GM21423 (cell line): ENCODE measurements at regions not wholly inside any gene's neighbourhood (a gene's known extent, or its start where the extent isn't known, plus 50 kb on each side); places are given as distances from the start of the nearest gene placed in this dataset.
"Not testable (repeated sequence)": the region's sequence is repeated elsewhere in the genome, so short reads cannot be mapped to it uniquely, and the experiment has no call there.

ENCODE experiments used
- ATAC-seq: cut with Tn5 transposase; IDR thresholded peaks from one replicate; pipeline ENCODE4 v1.9.1; 2021; ENCODE audit warnings: mild to moderate bottlenecking, moderate library complexity; ENCODE audit not compliant: unreplicated experiment

GRCh38 chr3:10726787-10727186, 89.2 kb upstream of the SLC6A11 start:
- no peak for ATAC-seq

DNA sequence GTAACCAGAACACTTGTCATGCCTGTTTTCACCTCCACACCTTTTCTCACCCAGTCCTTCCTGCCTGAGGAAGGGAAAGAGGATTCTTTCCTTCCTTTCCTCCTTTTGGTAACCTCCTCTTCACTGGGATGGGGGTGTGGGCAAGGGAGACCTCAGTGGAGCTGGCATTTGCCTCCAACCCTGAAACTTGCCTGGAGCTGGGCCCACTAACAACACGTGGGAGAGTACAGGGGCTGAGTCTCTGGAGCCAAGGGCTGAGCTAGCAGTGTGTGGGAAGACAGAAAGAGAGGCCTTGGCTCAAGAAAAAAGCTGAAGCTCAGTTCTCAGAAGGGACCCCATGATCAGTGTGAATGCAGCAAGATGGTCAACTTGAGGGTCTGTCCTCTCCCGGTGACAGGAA, 86.6 kb upstream of the SLC6A11 start:
- no peak for ATAC-seq

GRCh38 chr3:10732292-10732691, 83.7 kb upstream of the SLC6A11 start:
- no peak for ATAC-seq

- no peak for ATAC-seq
These were observed 82.7 kb upstream of the SLC6A11 start for GRCh38 chr3:10733297-10733696.

- ATAC-seq: not testable (repeated sequence)
These were observed 79.6 kb upstream of the SLC6A11 start for GRCh38 chr3:10736444-10736843.

- ATAC-seq: no peak
These were observed 78.2 kb upstream of the SLC6A11 start for GRCh38 chr3:10737785-10738184.

GRCh38 chr3:10738688-10739372, 77.2 kb upstream of the SLC6A11 start:
- peak; percentile 49 for ATAC-seq

- ATAC-seq: no peak
These were observed 75.1 kb upstream of the SLC6A11 start for GRCh38 chr3:10740954-10741353.

DNA sequence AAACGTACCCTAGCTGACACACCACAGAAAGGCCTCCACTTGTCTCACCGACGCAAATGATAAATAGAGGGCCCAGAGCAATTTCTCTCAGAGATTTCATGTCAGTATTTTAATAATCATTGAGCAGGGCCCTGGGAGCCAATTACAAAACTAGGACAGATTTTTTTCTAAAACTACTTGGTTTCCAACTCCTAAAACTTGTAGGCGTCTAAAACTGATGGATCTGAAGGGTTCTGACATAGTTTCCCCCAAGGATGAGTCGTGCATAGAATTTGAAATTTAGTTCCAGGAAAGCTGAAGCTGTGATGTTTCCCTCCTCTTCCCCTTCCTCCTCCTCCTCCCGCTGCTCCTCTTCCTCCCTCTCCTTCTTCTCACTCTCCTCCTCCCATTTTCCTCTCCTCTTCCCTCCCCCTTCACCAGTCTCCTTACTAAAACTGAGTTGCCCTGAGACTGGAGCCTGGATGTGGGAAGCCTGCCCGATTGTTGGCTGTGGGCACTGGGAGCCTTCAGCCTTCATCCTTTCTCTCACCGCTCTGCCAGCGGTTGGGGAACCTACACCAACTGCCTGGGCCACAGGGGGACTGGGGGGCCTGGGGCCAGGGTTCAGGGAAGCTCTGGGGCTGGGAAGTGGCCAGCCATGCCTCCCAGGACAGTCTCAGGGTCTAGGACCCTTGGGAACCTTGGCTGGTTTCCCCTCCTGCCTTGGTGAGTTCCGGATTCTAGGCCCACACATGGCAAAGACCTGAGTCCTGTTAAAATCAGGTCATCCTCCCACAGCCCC, 73.9 kb upstream of the SLC6A11 start:
- no peak for ATAC-seq

- ATAC-seq: no peak
These were observed 72.5 kb upstream of the SLC6A11 start for GRCh38 chr3:10743366-10744097.

DNA sequence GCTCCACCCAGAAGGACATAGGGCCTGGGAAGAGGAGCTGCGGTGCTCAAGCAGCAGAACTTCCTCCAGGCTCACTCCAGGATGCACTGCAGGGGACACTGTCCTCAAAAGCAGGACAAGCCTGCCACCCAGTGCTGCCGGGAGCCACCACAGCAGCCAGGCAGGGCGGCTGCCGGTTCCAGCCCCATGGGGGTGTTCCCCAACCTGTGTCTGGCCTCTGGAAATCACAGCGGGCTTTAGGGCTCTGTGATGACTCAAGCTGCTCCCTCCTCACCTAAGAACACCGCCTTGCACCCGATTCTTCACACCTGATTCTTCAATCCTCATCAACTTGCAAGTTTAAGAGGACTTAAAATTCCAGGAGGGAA, 71.9 kb upstream of the SLC6A11 start:
- no peak for ATAC-seq

DNA sequence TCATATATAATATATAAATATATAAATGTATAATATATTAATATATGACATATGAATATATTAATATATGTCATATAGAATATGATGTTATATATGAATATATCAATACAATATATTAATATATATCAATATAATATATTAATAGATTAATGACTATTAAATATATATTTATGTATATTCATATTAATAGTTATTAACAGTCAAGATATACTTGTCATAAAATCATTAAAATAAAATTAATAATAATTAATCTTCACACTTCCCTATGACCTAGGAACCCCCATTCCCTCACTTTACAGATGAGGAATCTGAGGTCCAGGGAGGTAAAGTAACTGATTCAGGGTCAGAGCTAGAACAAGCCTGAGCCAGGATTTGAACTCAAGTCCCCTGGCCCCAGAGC, 70.6 kb upstream of the SLC6A11 start:
- ATAC-seq: no peak

DNA sequence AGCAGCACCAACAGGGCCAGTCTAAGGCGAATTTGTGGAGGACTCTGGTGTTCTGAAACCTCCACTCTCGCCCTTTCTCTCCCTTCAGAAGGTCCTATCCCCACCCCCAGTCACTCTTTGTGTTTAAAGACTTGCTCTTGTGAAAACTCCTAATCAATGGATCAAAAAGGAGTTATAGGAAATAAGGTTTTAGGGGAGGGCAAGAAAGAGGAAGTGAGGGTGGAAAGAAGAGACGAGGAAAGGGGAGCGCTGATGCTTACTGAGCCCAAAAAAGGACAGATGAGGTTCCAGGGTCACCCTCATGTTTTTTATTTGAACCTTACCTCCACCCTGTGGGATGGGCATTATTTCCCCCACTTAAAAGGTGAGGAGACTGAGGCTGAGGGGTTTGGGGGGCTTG, 70.0 kb upstream of the SLC6A11 start:
- no peak for ATAC-seq

- ATAC-seq: no peak
These were observed 69.3 kb upstream of the SLC6A11 start for GRCh38 chr3:10746684-10747083.

- no peak for ATAC-seq
These were observed 68.7 kb upstream of the SLC6A11 start for GRCh38 chr3:10747341-10747740.

- no peak for ATAC-seq
These were observed 68.0 kb upstream of the SLC6A11 start for GRCh38 chr3:10748040-10748439.

- no peak for ATAC-seq
These were observed 62.1 kb upstream of the SLC6A11 start for GRCh38 chr3:10753964-10754363.

DNA sequence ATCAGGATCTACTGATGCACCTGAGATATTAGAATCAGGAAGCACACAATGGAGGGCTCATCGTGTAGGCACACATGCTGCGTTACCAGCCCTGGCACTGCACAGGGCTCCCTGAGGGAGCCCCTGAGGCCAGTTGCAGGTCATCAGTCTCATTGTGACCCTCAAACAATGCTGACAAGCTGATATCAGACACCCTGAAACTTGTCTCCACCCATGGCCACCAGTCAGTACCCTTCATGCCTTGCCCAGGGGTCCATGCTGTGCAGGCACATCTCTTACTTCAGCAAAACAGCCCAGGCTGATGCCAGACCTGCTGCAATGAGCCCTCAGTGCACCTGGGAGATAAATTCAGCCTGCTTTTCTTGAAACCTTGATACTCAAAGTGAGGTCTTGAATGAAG, 59.5 kb upstream of the SLC6A11 start:
- no peak for ATAC-seq

DNA sequence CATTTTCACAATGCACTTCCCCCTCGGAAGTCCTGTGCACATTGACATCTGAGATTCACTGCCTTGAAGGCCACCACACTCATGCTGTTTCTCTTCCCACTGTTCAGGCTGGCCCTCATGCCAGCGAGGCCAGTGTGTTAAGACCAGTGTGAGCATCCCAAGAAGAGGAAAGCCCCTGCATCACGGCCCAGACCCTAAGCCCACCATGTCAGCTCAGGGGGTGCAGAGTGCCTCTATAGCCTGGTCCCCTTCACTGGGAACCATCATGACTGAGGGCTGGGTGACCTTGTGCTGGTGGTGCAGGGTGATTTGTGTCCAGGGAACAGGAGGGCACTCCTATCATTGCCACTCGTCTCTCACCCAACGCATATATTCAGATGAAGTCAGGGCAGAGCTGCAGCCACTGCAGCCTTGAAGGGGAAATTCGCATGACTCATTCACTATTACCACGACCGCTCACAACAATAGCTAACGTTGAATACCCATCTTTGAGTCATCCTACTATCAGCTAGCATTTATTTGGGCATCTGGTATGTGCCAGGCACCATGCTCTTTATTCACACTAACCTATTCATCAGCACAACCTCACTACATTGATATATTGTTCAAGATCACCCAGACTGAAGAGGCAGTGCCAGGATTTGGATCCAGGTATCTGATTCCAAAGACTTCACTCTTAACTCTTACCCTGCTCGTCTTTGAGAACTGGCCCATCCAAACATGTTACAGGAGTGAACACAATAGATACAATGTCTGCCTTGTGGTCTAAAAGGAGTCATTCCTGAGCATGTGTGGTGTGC, 58.8 kb upstream of the SLC6A11 start:
- ATAC-seq: no peak

GRCh38 chr3:10757821-10758130, 58.3 kb upstream of the SLC6A11 start:
- ATAC-seq: no peak

- peak; percentile 52 for ATAC-seq
These were observed 57.6 kb upstream of the SLC6A11 start for GRCh38 chr3:10758304-10759037.
